B cell (primary cell): ENCODE measurements at regions not wholly inside any gene's neighbourhood (a gene's known extent, or its start where the extent isn't known, plus 50 kb on each side); places are given as distances from the start of the nearest gene placed in this dataset.

Experiments used
- ATAC-seq: fragments of 200-7000 bp; cut with Tn5 transposase; one replicate; pipeline ENCODE4 v1.10.0; 2021; ENCODE audit warnings: low read depth, mild to moderate bottlenecking, moderate number of reproducible peaks, moderate library complexity
- CTCF ChIA-PET: fragments of 350-600 bp; sonication (Branson Sonifier 250); formaldehyde crosslinking; loops from one replicate; lab custom pipeline; 2021; ENCODE audit warnings: antibody characterized with exemption, inconsistent platforms; lab: Charles Lee
- POLR2A ChIA-PET: fragments of 350-600 bp; sonication (Branson Sonifier 250); formaldehyde crosslinking; loops from one replicate; lab custom pipeline; 2021; ENCODE audit warnings: antibody characterized with exemption; lab: Charles Lee
- DNase-seq: peaks from one replicate; pipeline ENCODE4 v3.0.0; 2013
- H2AFZ ChIP-seq: 2 replicates; pipeline ENCODE4 v1.6.1; 2012; ENCODE audit warnings: mild to moderate bottlenecking, low read depth, low read length; ENCODE audit not compliant: insufficient read depth, poor library complexity, severe bottlenecking
- H3K27ac ChIP-seq, 2 donors: 1 replicate in 1 of 2; 2 replicates in 1 of 2; pipeline ENCODE4 v1.5.1; 2012 to 2013; ENCODE audit warnings: low read length in 2 of 2, mild to moderate bottlenecking in 2 of 2, moderate library complexity in 1 of 2
- H3K27me3 ChIP-seq, 4 experiments: fragments of 200-600 bp in 1 of 4; sonication (generic) in 1 of 4; replicated peaks in 1 of 4; 1 replicate in 2 of 4; 2 replicates in 2 of 4; pipeline versions ENCODE4 v1.6.1 to v1.7.0; 2013 to 2016; ENCODE audit warnings: low read length in 3 of 4, mild to moderate bottlenecking in 2 of 4, mixed read lengths in 1 of 4, moderate library complexity in 1 of 4; ENCODE audit not compliant: insufficient read depth in 4 of 4, control insufficient read depth in 3 of 4; ENCODE audit errors: control extremely low read depth in 1 of 4
- H3K36me3 ChIP-seq, 2 experiments: replicated peaks in 1 of 2; 1 replicate in 1 of 2; 2 replicates in 1 of 2; pipeline versions ENCODE4 v1.6.1 to v1.7.1; 2013; ENCODE audit warnings: low read length in 1 of 2; ENCODE audit not compliant: insufficient read depth in 2 of 2, control insufficient read depth in 1 of 2; ENCODE audit errors: control extremely low read depth in 1 of 2, extremely low read depth in 1 of 2
- H3K4me1 ChIP-seq, 2 donors: fragments of 200-600 bp in 1 of 2; sonication (generic) in 1 of 2; 1 replicate in 1 of 2; 2 replicates in 1 of 2; pipeline versions ENCODE4 v1.5.1 to v1.6.1; 2013 to 2017; ENCODE audit warnings: low read length in 2 of 2; ENCODE audit not compliant: control insufficient read depth in 2 of 2, insufficient read depth in 2 of 2
- H3K4me2 ChIP-seq: replicated peaks from 2 replicates; pipeline ENCODE3; 2012; ENCODE audit warnings: mild to moderate bottlenecking, low read depth, low read length; ENCODE audit not compliant: poor library complexity, severe bottlenecking
- H3K4me3 ChIP-seq, 5 experiments: fragments of 200-600 bp in 1 of 5; sonication (generic) in 1 of 5; 1 replicate in 3 of 5; 2 replicates in 2 of 5; pipeline versions ENCODE4 v1.5.1 to v1.7.0; 2011 to 2016; ENCODE audit warnings: low read length in 4 of 5, mild to moderate bottlenecking in 4 of 5, low read depth in 2 of 5, control low read depth in 1 of 5, moderate library complexity in 1 of 5; ENCODE audit not compliant: insufficient read depth in 1 of 5; ENCODE audit errors: control extremely low read depth in 1 of 5, extremely low read depth in 1 of 5
- H3K79me2 ChIP-seq: fragments of 200-600 bp; sonication (generic); one replicate; pipeline ENCODE4 v1.6.0; 2016; ENCODE audit warnings: low read length; ENCODE audit not compliant: control insufficient read depth, insufficient read depth
- H3K9ac ChIP-seq: fragments of 200-600 bp; sonication (generic); 2 replicates; pipeline ENCODE4 v1.6.1; 2017; ENCODE audit warnings: mild to moderate bottlenecking, low read length, moderate library complexity
- H3K9me3 ChIP-seq, 3 donors: one replicate each; pipeline versions ENCODE4 v1.6.1 to v1.7.1; 2013; ENCODE audit warnings: low read length in 2 of 3; ENCODE audit not compliant: control insufficient read depth in 2 of 3, insufficient read depth in 1 of 3; ENCODE audit errors: control extremely low read depth in 1 of 3
- H4K20me1 ChIP-seq: 2 replicates; pipeline ENCODE4 v1.6.0; 2012; ENCODE audit warnings: mild to moderate bottlenecking, low read length; ENCODE audit not compliant: insufficient read depth, control insufficient read depth, poor library complexity, severe bottlenecking
- H3K27ac Mint-ChIP-seq: one replicate; pipeline ENCODE4 v1.8.0; 2021; ENCODE audit warnings: mixed read lengths
- H3K27me3 Mint-ChIP-seq: one replicate; pipeline ENCODE4 v1.8.0; 2021; ENCODE audit warnings: mixed read lengths
- H3K4me1 Mint-ChIP-seq: one replicate; pipeline ENCODE4 v1.8.0; 2021; ENCODE audit warnings: mixed read lengths
- H3K4me3 Mint-ChIP-seq: one replicate; pipeline ENCODE4 v1.8.0; 2021; ENCODE audit warnings: mixed read lengths
- H3K9me3 Mint-ChIP-seq: one replicate; pipeline ENCODE4 v1.8.0; 2022; ENCODE audit warnings: mixed read lengths; ENCODE audit not compliant: insufficient read depth
- CTCF ChIP-seq: fragments of 200-600 bp; IDR thresholded peaks from one replicate; pipeline ENCODE4 v1.8.0; 2022; ENCODE audit warnings: antibody characterized with exemption, mild to moderate bottlenecking
- EZH2 ChIP-seq: IDR thresholded peaks from 2 replicates; pipeline ENCODE4 v1.6.1; 2012; ENCODE audit warnings: borderline replicate concordance, low read depth, mild to moderate bottlenecking, moderate library complexity, low read length; ENCODE audit not compliant: insufficient read depth, poor library complexity, severe bottlenecking
- WGBS: methylation state at CpG from one replicate; pipeline ENCODE4 v1.1.5; 2013; ENCODE audit warnings: missing lambda C conversion rate; ENCODE audit not compliant: insufficient coverage; 5-methylcytosine and 5-hydroxymethylcytosine counted together
- intact Hi-C: fragments of 100-400 bp; cut with micrococcal nuclease; formaldehyde crosslinking; loops from one replicate; pipeline ENCODE4 v1.10.0; 2022

GRCh38 chr10:28806951-28807759 is 129.8 kb downstream of the BAMBI start:
- H3K4me2 ChIP-seq = no peak overlapping the region
- no peaks in the 10 kb centered on the region for H3K4me1 Mint-ChIP-seq
- POLR2A ChIA-PET = no interaction called here
- H3K27ac Mint-ChIP-seq = no peak overlapping the region
- H3K27me3 ChIP-seq = peaks cover 0 to 10% (median 5%) of the 10 kb centered on the region in 4 experiments
- TF ChIP-seq CTCF = no peak
- no peak for TF ChIP-seq EZH2
- no peaks in the 10 kb centered on the region for H3K9me3 ChIP-seq
- no peaks in the 10 kb centered on the region for H3K36me3 ChIP-seq
- no peak overlapping the region for H3K4me3 ChIP-seq
- WGBS = 55% methylated on average over 2 of the region's 8 CpGs
- no peaks in the 10 kb centered on the region for H4K20me1 ChIP-seq
- DNase-seq (no peak), ATAC-seq (no peak)
- intact Hi-C loops = no loop called here
- H3K27me3 Mint-ChIP-seq = peaks cover 30% of the 10 kb centered on the region
- H3K27ac ChIP-seq = no peak overlapping the region
- no peaks in the 10 kb centered on the region for H3K4me1 ChIP-seq
- H2AFZ ChIP-seq = no peak overlapping the region
- no peaks in the 10 kb centered on the region for H3K79me2 ChIP-seq
- CTCF ChIA-PET = no interaction called here
- no peak overlapping the region for H3K9ac ChIP-seq
- no peak overlapping the region for H3K4me3 Mint-ChIP-seq
- no peaks in the 10 kb centered on the region for H3K9me3 Mint-ChIP-seq

- no peak overlapping the region for H2AFZ ChIP-seq
Measured at GRCh38 chr10:28807760-28808613, 130.7 kb downstream of the BAMBI start.

More at GRCh38 chr10:28807760-28808613, 130.7 kb downstream of the BAMBI start:
- Mint-ChIP-seq H3K27me3 (peaks cover 27% of the 10 kb centered on the region), H3K27ac (no peak overlapping the region), H3K4me3 (no peak overlapping the region), H3K4me1 (no peaks in the 10 kb centered on the region), H3K9me3 (no peaks in the 10 kb centered on the region)
- ChIA-PET CTCF (no interaction called here), POLR2A (no interaction called here)
- ATAC-seq (no peak), DNase-seq (no peak)
- Histone ChIP-seq H3K27me3 (peaks cover 0 to 10% (median 5%) of the 10 kb centered on the region in 4 experiments), H3K4me2 (no peak overlapping the region), H3K27ac (no peak overlapping the region), H4K20me1 (no peaks in the 10 kb centered on the region), H3K36me3 (no peaks in the 10 kb centered on the region), H3K9me3 (no peaks in the 10 kb centered on the region), H3K9ac (no peak overlapping the region), H3K4me1 (no peaks in the 10 kb centered on the region), H3K4me3 (no peak overlapping the region), H3K79me2 (no peaks in the 10 kb centered on the region)
- intact Hi-C loops = no loop called here
- WGBS = 15% methylated on average over 11 of the region's 16 CpGs
- TF ChIP-seq CTCF (no peak), EZH2 (no peak)
